GM12878 (cell line): ENCODE measurements at regions not wholly inside any gene's neighbourhood (a gene's known extent, or its start where the extent isn't known, plus 50 kb on each side); places are given as distances from the start of the nearest gene placed in this dataset.

Experiments
- ATAC-seq: fragments of 200-7000 bp; cut with Tn5 transposase; 3 replicates; pipeline ENCODE4 v1.9.1; 2020; ENCODE audit warnings: mild to moderate bottlenecking, moderate library complexity
- BruUV-seq: library from RNA; stranded (reverse); fragments of 400-500 nt; replicated peaks from 2 replicates; lab custom pipeline; 2021; lab: Mats Ljungman, UMichigan
- CTCF ChIA-PET: fragments of 300-600 bp; sonication (Branson Sonifier 250); formaldehyde crosslinking; extraction: SDS; loops from one replicate; lab custom pipeline; 2021; ENCODE audit warnings: inconsistent platforms; lab: Yijun Ruan, JAX
- POLR2A ChIA-PET: fragments of 350-600 bp; formaldehyde crosslinking; extraction: SDS; loops from one replicate; lab custom pipeline; 2021; ENCODE audit warnings: inconsistent platforms; lab: Charles Lee
- RAD21 ChIA-PET: fragments of 300-600 bp; sonication (Branson Sonifier 250); formaldehyde crosslinking; loops from one replicate; lab custom pipeline; 2023; ENCODE audit warnings: antibody characterized with exemption; ENCODE audit not compliant: unreplicated experiment; lab: Charles Lee
- SMC1A ChIA-PET: fragments of 300-600 bp; sonication (Branson Sonifier 250); formaldehyde crosslinking; loops from one replicate; lab custom pipeline; 2023; ENCODE audit not compliant: unreplicated experiment, uncharacterized antibody; lab: Charles Lee
- DNase-seq: peaks from one replicate; pipeline ENCODE4 v3.0.0-alpha.2; 2011; ENCODE audit warnings: low read depth, low spot score
- FAIRE-seq: peaks from 3 replicates; lab custom pipeline; 2011; peaks lifted over from hg19 to GRCh38; lab: Jason Lieb, UNC
- H2AFZ ChIP-seq: 2 replicates; pipeline ENCODE4 v1.6.0; 2011; ENCODE audit warnings: low read depth, low read length, control low read depth; ENCODE audit not compliant: control insufficient read depth
- H3K27ac ChIP-seq: 2 replicates; pipeline ENCODE4 v1.5.1; 2011; ENCODE audit warnings: control low read depth; ENCODE audit not compliant: control insufficient read depth, insufficient read depth
- H3K27me3 ChIP-seq, 2 experiments: replicated peaks in 1 of 2; 2 replicates each; pipeline versions ENCODE4 v1.6.0 to v1.6.1; 2011; ENCODE audit warnings: low read length in 1 of 2; ENCODE audit not compliant: control insufficient read depth in 2 of 2, insufficient read depth in 2 of 2
- H3K36me3 ChIP-seq, 2 experiments: 2 replicates each; pipeline ENCODE4 v1.5.1; 2011; ENCODE audit warnings: low read length in 1 of 2; ENCODE audit not compliant: control insufficient read depth in 2 of 2, insufficient read depth in 2 of 2
- H3K4me1 ChIP-seq: 2 replicates; pipeline ENCODE4 v1.6.1; 2011; ENCODE audit warnings: mild to moderate bottlenecking, low read length, moderate library complexity, mixed read lengths; ENCODE audit not compliant: control insufficient read depth, insufficient read depth
- H3K4me2 ChIP-seq: 2 replicates; pipeline ENCODE4 v1.6.0; 2011; ENCODE audit warnings: control low read depth; ENCODE audit not compliant: control insufficient read depth, insufficient read depth
- H3K4me3 ChIP-seq: fragments of 200-600 bp; sonication (generic); 2 replicates; pipeline ENCODE4 v1.5.1; 2016
- H3K79me2 ChIP-seq: 2 replicates; pipeline ENCODE4 v1.6.0; 2011; ENCODE audit warnings: low read length; ENCODE audit not compliant: control insufficient read depth, insufficient read depth
- H3K9ac ChIP-seq: 2 replicates; pipeline ENCODE4 v1.8.0; 2011; ENCODE audit warnings: low read length, control low read depth, mixed read lengths; ENCODE audit not compliant: control insufficient read depth, insufficient read depth
- H3K9me3 ChIP-seq: replicated peaks from 3 replicates; pipeline ENCODE4 v1.5.1; 2011; ENCODE audit warnings: mild to moderate bottlenecking, low read length; ENCODE audit not compliant: control insufficient read depth, insufficient read depth
- H4K20me1 ChIP-seq: 2 replicates; pipeline ENCODE4 v1.6.0; 2011; ENCODE audit not compliant: control insufficient read depth, insufficient read depth
- DPF2 ChIP-seq: fragments of 450-650 bp; IDR thresholded peaks from 2 replicates; pipeline ENCODE4 v1.6.1; 2017; ENCODE audit warnings: mild to moderate bottlenecking
- MEF2B ChIP-seq: fragments of 450-650 bp; IDR thresholded peaks from 2 replicates; pipeline ENCODE4 v1.6.1; 2018; ENCODE audit warnings: mild to moderate bottlenecking, moderate library complexity; ENCODE audit not compliant: partially characterized antibody, poor library complexity, severe bottlenecking
- NBN ChIP-seq: fragments of 450-650 bp; IDR thresholded peaks from 2 replicates; pipeline ENCODE4 v1.6.1; 2016
- PML ChIP-seq: IDR thresholded peaks from 2 replicates; pipeline ENCODE4 v1.6.1; 2012; ENCODE audit warnings: low read length, inconsistent platforms
- RELA ChIP-seq: fragments of 450-650 bp; IDR thresholded peaks from 2 replicates; pipeline ENCODE4 v1.8.0; 2014; ENCODE audit warnings: borderline replicate concordance; ENCODE audit not compliant: partially characterized antibody
- REST ChIP-seq: IDR thresholded peaks from 2 replicates; pipeline ENCODE4 v1.6.1; 2012; ENCODE audit warnings: mild to moderate bottlenecking, low read depth, low read length
- RUNX3 ChIP-seq: IDR thresholded peaks from 2 replicates; pipeline ENCODE4 v1.6.1; 2012; ENCODE audit warnings: low read length, inconsistent platforms
- SIN3A ChIP-seq: IDR thresholded peaks from 2 replicates; pipeline ENCODE4 v1.6.1; 2012; ENCODE audit warnings: low read depth, low read length, improper control_type of control experiment
- WGBS: methylation state at CpG from one replicate; pipeline ENCODE4 v1.1.6; 2016; ENCODE audit warnings: low lambda C conversion rate; ENCODE audit not compliant: insufficient replicate concordance, insufficient coverage; ENCODE audit errors: missing lambda C conversion rate; 5-methylcytosine and 5-hydroxymethylcytosine counted together
- in situ Hi-C: fragments of 300-500 bp; cut with MboI; formaldehyde crosslinking; loops from 9 replicates; pipeline ENCODE4 v1.14.3; 2018; ENCODE audit warnings: mixed read lengths
- intact Hi-C: fragments of 100-400 bp; cut with micrococcal nuclease; formaldehyde crosslinking; loops from one replicate; pipeline ENCODE4 v1.14.2; 2022; ENCODE audit not compliant: unreplicated experiment

GRCh38 chr2:138931284-138932256 is 151.4 kb upstream of the NXPH2 start:
- ChIA-PET RAD21 (no interaction called here), POLR2A (no interaction called here), SMC1A (interaction anchor here (1.2 kb wide), 1 partner anchor 18 kb away, joined by 3 read pairs; no protein-coding TSS in a partner anchor), CTCF (no interaction called here)
- H3K9ac ChIP-seq, result no peak overlapping the region
- 26% methylated on average over 18 of the region's 18 CpGs for whole genome bisulfite sequencing
- H3K4me2 ChIP-seq, result no peak overlapping the region
- intact Hi-C loops (no loop called here), in situ Hi-C loops (no loop called here)
- TF ChIP-seq RUNX3 (no peak), NBN (no peak), MEF2B (no peak), RELA (no peak), PML (no peak), REST (no peak), DPF2 (no peak), SIN3A (no peak)
- no peaks in the 10 kb centered on the region for H3K27me3 ChIP-seq
- no TSS peak for BruUV-seq
- H3K27ac ChIP-seq, result no peak overlapping the region
- no peaks in the 10 kb centered on the region for H3K4me1 ChIP-seq
- H4K20me1 ChIP-seq, result no peaks in the 10 kb centered on the region
- DNase-seq (no peak), ATAC-seq (no peak), FAIRE-seq (no peak)
- H3K4me3 ChIP-seq, result no peak overlapping the region
- no peaks in the 10 kb centered on the region for H3K79me2 ChIP-seq
- no peaks in the 10 kb centered on the region for H3K36me3 ChIP-seq
- no peak overlapping the region for H2AFZ ChIP-seq
- no peaks in the 10 kb centered on the region for H3K9me3 ChIP-seq
